T-cell (primary cell): ENCODE measurements at regions not wholly inside any gene's neighbourhood (a gene's known extent, or its start where the extent isn't known, plus 50 kb on each side); places are given as distances from the start of the nearest gene placed in this dataset.

Experiments
- ATAC-seq, 4 experiments: fragments of 200-7000 bp in 3 of 4; fragments of 150-1000 bp in 1 of 4; cut with Tn5 transposase; replicated peaks in 1 of 4; 1 replicate in 3 of 4; 2 replicates in 1 of 4; pipeline ENCODE4 v1.10.0; 2021; ENCODE audit warnings: moderate library complexity in 3 of 4, mild to moderate bottlenecking in 2 of 4, moderate number of reproducible peaks in 1 of 4
- CTCF ChIA-PET, 2 donors: fragments of 300-600 bp; sonication (Branson Sonifier 250); formaldehyde crosslinking; loops; one replicate each; lab custom pipeline; 2022; ENCODE audit warnings: antibody characterized with exemption in 2 of 2; lab: Charles Lee
- POLR2A ChIA-PET, 2 donors: fragments of 300-600 bp; sonication (Branson Sonifier 250); formaldehyde crosslinking; loops; one replicate each; lab custom pipeline; 2022; ENCODE audit warnings: antibody characterized with exemption in 2 of 2; lab: Charles Lee
- DNase-seq, 35 experiments: peaks; one replicate each; pipeline versions ENCODE4 v3.0.0 to v3.0.0-alpha.2; 2013 to 2023
- H3K27ac ChIP-seq: one replicate; pipeline ENCODE4 v1.5.1; 2013; ENCODE audit warnings: low read length
- H3K27me3 ChIP-seq, 2 experiments: replicated peaks in 1 of 2; 1 replicate in 1 of 2; 2 replicates in 1 of 2; pipeline versions ENCODE4 v1.6.1 to v1.7.0; 2013; ENCODE audit warnings: low read length in 1 of 2, mixed read lengths in 1 of 2; ENCODE audit not compliant: control insufficient read depth in 2 of 2, insufficient read depth in 2 of 2; ENCODE audit errors: extremely low read depth in 1 of 2
- H3K36me3 ChIP-seq, 2 donors: 1 replicate in 1 of 2; 2 replicates in 1 of 2; pipeline versions ENCODE4 v1.6.1 to v1.7.0; 2013; ENCODE audit warnings: low read length in 1 of 2; ENCODE audit not compliant: control insufficient read depth in 2 of 2, insufficient read depth in 1 of 2; ENCODE audit errors: extremely low read depth in 1 of 2
- H3K4me1 ChIP-seq, 2 experiments: 1 replicate in 1 of 2; 2 replicates in 1 of 2; pipeline versions ENCODE4 v1.6.1 to v1.7.0; 2013; ENCODE audit warnings: low read length in 2 of 2, mixed read lengths in 1 of 2; ENCODE audit not compliant: insufficient read depth in 2 of 2, control insufficient read depth in 1 of 2; ENCODE audit errors: extremely low read depth in 1 of 2
- H3K4me3 ChIP-seq, 2 donors: 1 replicate in 1 of 2; 2 replicates in 1 of 2; pipeline versions ENCODE4 v1.5.1 to v1.7.0; 2013; ENCODE audit warnings: mild to moderate bottlenecking in 2 of 2, low read length in 1 of 2, moderate library complexity in 1 of 2; ENCODE audit not compliant: control insufficient read depth in 1 of 2; ENCODE audit errors: extremely low read depth in 1 of 2
- H3K9me3 ChIP-seq: 2 replicates; pipeline ENCODE4 v1.7.0; 2013
- H3K27ac Mint-ChIP-seq, 2 donors: one replicate each; pipeline ENCODE4 v1.8.0; 2020 to 2021; ENCODE audit warnings: mild to moderate bottlenecking in 2 of 2, mixed read lengths in 2 of 2
- H3K27me3 Mint-ChIP-seq, 2 donors: one replicate each; pipeline ENCODE4 v1.8.0; 2021 to 2022; ENCODE audit warnings: mixed read lengths in 2 of 2
- H3K36me3 Mint-ChIP-seq: one replicate; pipeline ENCODE4 v1.8.0; 2021; ENCODE audit warnings: mixed read lengths
- H3K4me1 Mint-ChIP-seq, 3 donors: one replicate each; pipeline ENCODE4 v1.8.0; 2020 to 2022; ENCODE audit warnings: mixed read lengths in 3 of 3, mild to moderate bottlenecking in 1 of 3
- H3K4me3 Mint-ChIP-seq, 3 donors: one replicate each; pipeline ENCODE4 v1.8.0; 2020 to 2022; ENCODE audit warnings: mild to moderate bottlenecking in 3 of 3, mixed read lengths in 3 of 3, moderate library complexity in 3 of 3
- H3K9me3 Mint-ChIP-seq, 3 donors: one replicate each; pipeline ENCODE4 v1.8.0; 2020 to 2022; ENCODE audit warnings: mixed read lengths in 3 of 3
- WGBS: methylation state at CpG from one replicate; pipeline ENCODE4 v1.1.5; 2013; ENCODE audit warnings: missing lambda C conversion rate; ENCODE audit not compliant: insufficient coverage; 5-methylcytosine and 5-hydroxymethylcytosine counted together

- H3K4me1 ChIP-seq: no peaks in the 10 kb centered on the region
- no peaks in the 10 kb centered on the region for H3K27me3 ChIP-seq
- no peaks in the 10 kb centered on the region for H3K27me3 Mint-ChIP-seq
- no peaks in the 10 kb centered on the region for H3K4me1 Mint-ChIP-seq
- no peak overlapping the region for H3K4me3 ChIP-seq
- peaks cover 5 to 24% (median 7%) of the 10 kb centered on the region in 3 donors for H3K9me3 Mint-ChIP-seq
- H3K36me3 Mint-ChIP-seq: no peaks in the 10 kb centered on the region
- no peaks in the 10 kb centered on the region for H3K9me3 ChIP-seq
- no peaks in the 10 kb centered on the region for H3K36me3 ChIP-seq
- H3K4me3 Mint-ChIP-seq: no peak overlapping the region
- no peak overlapping the region for H3K27ac ChIP-seq
- no CpG with 5 or more reads among the region's 1 CpG for WGBS
- DNase-seq (no peak), ATAC-seq (no peak)
- POLR2A ChIA-PET: no interaction called here
- CTCF ChIA-PET: no interaction called here
- H3K27ac Mint-ChIP-seq: no peak overlapping the region
These were observed 480.0 kb upstream of the SYT4 start for GRCh38 chr18:43757273-43757672.

DNA sequence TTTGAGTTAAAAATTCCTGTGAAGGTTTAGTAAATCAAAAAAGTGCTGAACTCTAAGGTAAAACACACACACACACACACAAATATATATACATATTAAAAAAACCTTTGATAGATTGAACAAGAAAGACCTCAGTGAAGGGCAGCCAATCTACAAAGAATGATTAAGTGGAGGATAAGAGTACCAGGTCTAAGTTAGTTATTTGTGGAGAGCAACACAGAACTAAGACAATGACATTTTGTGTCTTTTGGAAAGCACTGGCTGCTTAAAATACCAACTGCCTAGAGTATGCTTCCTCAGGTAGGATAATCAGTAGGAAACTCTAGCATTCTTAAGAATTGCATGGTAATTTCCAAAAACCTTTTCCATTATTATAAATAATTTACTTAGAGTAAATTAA lies 481.4 kb upstream of the SYT4 start:
- Mint-ChIP-seq H3K4me1 (no peaks in the 10 kb centered on the region), H3K27ac (no peak overlapping the region), H3K27me3 (no peaks in the 10 kb centered on the region), H3K9me3 (peaks cover 5 to 21% (median 11%) of the 10 kb centered on the region in 3 donors), H3K36me3 (no peaks in the 10 kb centered on the region), H3K4me3 (no peak overlapping the region)
- H3K27ac ChIP-seq: no peak overlapping the region
- H3K9me3 ChIP-seq: no peaks in the 10 kb centered on the region
- POLR2A ChIA-PET: no interaction called here
- ATAC-seq (no peak), DNase-seq (no peak)
- no peak overlapping the region for H3K4me3 ChIP-seq
- no peaks in the 10 kb centered on the region for H3K36me3 ChIP-seq
- H3K27me3 ChIP-seq: no peaks in the 10 kb centered on the region
- H3K4me1 ChIP-seq: no peaks in the 10 kb centered on the region
- CTCF ChIA-PET: no interaction called here

- no peak overlapping the region for H3K4me3 Mint-ChIP-seq
- H3K27ac Mint-ChIP-seq: no peak overlapping the region
- H3K4me1 Mint-ChIP-seq: no peaks in the 10 kb centered on the region
- no peaks in the 10 kb centered on the region for H3K27me3 Mint-ChIP-seq
- ChIA-PET CTCF (no interaction called here), POLR2A (no interaction called here)
- Histone ChIP-seq H3K36me3 (no peaks in the 10 kb centered on the region), H3K4me1 (no peaks in the 10 kb centered on the region), H3K27me3 (no peaks in the 10 kb centered on the region), H3K4me3 (no peak overlapping the region), H3K9me3 (no peaks in the 10 kb centered on the region), H3K27ac (no peak overlapping the region)
- no peaks in the 10 kb centered on the region for H3K36me3 Mint-ChIP-seq
- ATAC-seq (no peak), DNase-seq (no peak)
- peaks cover 5 to 16% (median 11%) of the 10 kb centered on the region in 3 donors for H3K9me3 Mint-ChIP-seq
These were observed 482.7 kb upstream of the SYT4 start for GRCh38 chr18:43760010-43760409.

GRCh38 chr18:43772907-43773306 lies 495.6 kb upstream of the SYT4 start:
- no peak for ATAC-seq
- Histone ChIP-seq H3K27ac (no peak overlapping the region), H3K9me3 (no peaks in the 10 kb centered on the region), H3K36me3 (no peaks in the 10 kb centered on the region), H3K4me3 (no peak overlapping the region), H3K27me3 (no peaks in the 10 kb centered on the region), H3K4me1 (no peaks in the 10 kb centered on the region)
- no peaks in the 10 kb centered on the region for H3K4me1 Mint-ChIP-seq
- WGBS: no CpG with 5 or more reads among the region's 1 CpG
- ChIA-PET CTCF (no interaction called here), POLR2A (no interaction called here)
- peaks cover 13 to 26% (median 24%) of the 10 kb centered on the region in 3 donors for H3K9me3 Mint-ChIP-seq
- H3K4me3 Mint-ChIP-seq: no peak overlapping the region
- no peak overlapping the region for H3K27ac Mint-ChIP-seq
- no peaks in the 10 kb centered on the region for H3K27me3 Mint-ChIP-seq
- DNase-seq: no peak
- H3K36me3 Mint-ChIP-seq: no peaks in the 10 kb centered on the region

DNA sequence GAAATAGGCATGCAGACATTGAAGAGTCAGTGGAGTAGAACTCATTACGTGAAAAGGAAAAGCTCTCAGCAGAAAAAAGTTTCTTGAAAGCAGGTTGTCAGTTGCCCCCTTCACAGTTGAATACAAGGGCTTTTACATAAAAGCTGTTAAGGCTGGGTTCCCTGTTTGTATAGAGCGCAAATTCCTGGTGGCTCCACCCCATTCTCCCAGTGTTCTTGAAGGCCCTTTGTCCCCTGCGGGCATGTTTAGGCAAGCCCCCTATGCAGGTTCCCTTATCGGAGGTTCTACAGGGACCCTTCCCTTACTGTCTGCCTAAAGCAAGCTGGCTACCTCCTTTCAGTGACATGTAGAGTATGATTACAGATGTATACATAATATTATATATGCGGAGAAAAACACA lies 497.2 kb upstream of the SYT4 start:
- H3K27ac Mint-ChIP-seq: no peak overlapping the region

DNA sequence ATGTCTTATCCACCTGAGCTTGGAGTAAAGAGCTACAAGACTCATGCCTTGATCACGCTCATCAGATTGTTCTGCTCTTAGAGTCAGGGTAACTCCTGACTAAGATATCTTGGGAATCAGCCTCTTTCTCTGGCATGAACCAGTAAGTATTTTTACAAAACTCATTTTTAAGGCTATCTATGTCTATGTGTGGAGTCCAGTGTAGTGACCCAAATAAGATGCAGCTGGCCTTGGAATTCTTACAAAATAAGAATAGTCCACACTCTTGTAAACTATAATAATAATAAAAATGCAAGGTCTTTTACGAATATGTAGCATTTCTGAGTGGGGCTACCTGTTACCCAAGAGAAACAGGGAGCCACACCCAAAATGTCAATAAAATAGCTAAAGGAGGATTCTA lies 498.3 kb upstream of the SYT4 start:
- Mint-ChIP-seq H3K36me3 (no peaks in the 10 kb centered on the region), H3K27ac (no peak overlapping the region), H3K27me3 (no peaks in the 10 kb centered on the region), H3K4me3 (no peak overlapping the region), H3K9me3 (peaks cover 9 to 12% (median 10%) of the 10 kb centered on the region in 3 donors), H3K4me1 (no peaks in the 10 kb centered on the region)
- ATAC-seq (no peak), DNase-seq (no peak)
- Histone ChIP-seq H3K4me1 (no peaks in the 10 kb centered on the region), H3K4me3 (no peak overlapping the region), H3K27ac (no peak overlapping the region), H3K27me3 (no peaks in the 10 kb centered on the region), H3K9me3 (no peaks in the 10 kb centered on the region), H3K36me3 (no peaks in the 10 kb centered on the region)
- POLR2A ChIA-PET: no interaction called here
- CTCF ChIA-PET: no interaction called here
- WGBS: no CpG with 5 or more reads among the region's 2 CpGs

More for the DNA sequence above, 497.2 kb upstream of the SYT4 start:
- 100% methylated on average over 1 of the region's 5 CpGs for WGBS
- Histone ChIP-seq H3K4me1 (no peaks in the 10 kb centered on the region), H3K4me3 (no peak overlapping the region), H3K27me3 (no peaks in the 10 kb centered on the region), H3K9me3 (no peaks in the 10 kb centered on the region), H3K36me3 (no peaks in the 10 kb centered on the region), H3K27ac (no peak overlapping the region)
- CTCF ChIA-PET: no interaction called here
- no peaks in the 10 kb centered on the region for H3K27me3 Mint-ChIP-seq
- no peak overlapping the region for H3K4me3 Mint-ChIP-seq
- POLR2A ChIA-PET: no interaction called here
- ATAC-seq (no peak), DNase-seq (no peak)
- no peaks in the 10 kb centered on the region for H3K36me3 Mint-ChIP-seq
- peaks cover 4 to 15% (median 14%) of the 10 kb centered on the region in 3 donors for H3K9me3 Mint-ChIP-seq
- no peaks in the 10 kb centered on the region for H3K4me1 Mint-ChIP-seq

- H3K4me1 Mint-ChIP-seq: no peaks in the 10 kb centered on the region
- H3K27ac ChIP-seq: no peak overlapping the region
- POLR2A ChIA-PET: no interaction called here
- H3K4me3 ChIP-seq: no peak overlapping the region
- peaks cover 6 to 10% (median 9%) of the 10 kb centered on the region in 3 donors for H3K9me3 Mint-ChIP-seq
- ATAC-seq: no peak
- H3K27me3 ChIP-seq: no peaks in the 10 kb centered on the region
- no peak for DNase-seq
- H3K27ac Mint-ChIP-seq: no peak overlapping the region
- no CpG with 5 or more reads among the region's 2 CpGs for WGBS
- H3K4me1 ChIP-seq: no peaks in the 10 kb centered on the region
- no peaks in the 10 kb centered on the region for H3K9me3 ChIP-seq
- H3K36me3 ChIP-seq: no peaks in the 10 kb centered on the region
- no peaks in the 10 kb centered on the region for H3K36me3 Mint-ChIP-seq
- CTCF ChIA-PET: no interaction called here
- no peak overlapping the region for H3K4me3 Mint-ChIP-seq
- no peaks in the 10 kb centered on the region for H3K27me3 Mint-ChIP-seq
These were observed 499.7 kb upstream of the SYT4 start for GRCh38 chr18:43776997-43777396.
